Prostate gland (tissue), 2 donors: ENCODE measurements at regions not wholly inside any gene's neighbourhood (a gene's known extent, or its start where the extent isn't known, plus 50 kb on each side); places are given as distances from the start of the nearest gene placed in this dataset.

Source experiments
- DNase-seq: peaks from one replicate; pipeline ENCODE4 v3.0.0-alpha.2; 2019; ENCODE audit warnings: low spot score
- H3K27ac ChIP-seq, 2 donors: fragments of 200-600 bp; sonication (generic); 2 replicates each; pipeline ENCODE4 v1.5.1; 2017 to 2019
- H3K27me3 ChIP-seq: fragments of 200-600 bp; sonication (generic); replicated peaks from 2 replicates; pipeline ENCODE4 v1.5.1; 2019; ENCODE audit not compliant: insufficient read depth
- H3K36me3 ChIP-seq, 2 donors: fragments of 200-600 bp; sonication (generic); 1 replicate in 1 of 2; 2 replicates in 1 of 2; pipeline versions ENCODE4 v1.5.1 to v1.8.1; 2017 to 2019
- H3K4me1 ChIP-seq: fragments of 200-600 bp; sonication (generic); replicated peaks from 2 replicates; pipeline ENCODE4 v1.5.1; 2019
- H3K4me3 ChIP-seq, 2 donors: fragments of 200-600 bp; sonication (generic); 2 replicates each; pipeline ENCODE4 v1.5.1; 2017 to 2019
- H3K9me3 ChIP-seq: fragments of 200-600 bp; sonication (generic); 2 replicates; pipeline ENCODE4 v1.5.1; 2017
- CTCF ChIP-seq, 4 experiments: fragments of 200-600 bp in 2 of 4; fragments of 450-650 bp in 2 of 4; sonication (generic) in 2 of 4; IDR thresholded peaks; 1 replicate in 3 of 4; 2 replicates in 1 of 4; pipeline ENCODE4 v1.5.1; 2016 to 2019; ENCODE audit warnings: antibody characterized with exemption in 4 of 4, mild to moderate bottlenecking in 2 of 4, moderate library complexity in 2 of 4
- POLR2A ChIP-seq: fragments of 450-650 bp; IDR thresholded peaks from one replicate; pipeline ENCODE4 v1.6.1; 2016; ENCODE audit warnings: antibody characterized with exemption, mild to moderate bottlenecking
- POLR2AphosphoS5 ChIP-seq: sonication (generic); formaldehyde crosslinking; IDR thresholded peaks from one replicate; pipeline ENCODE4 v1.6.1; 2017; ENCODE audit warnings: antibody characterized with exemption
- WGBS: methylation state at CpG from one replicate; pipeline ENCODE4 v1.1.5; 2018; 5-methylcytosine and 5-hydroxymethylcytosine counted together
- intact Hi-C: fragments of 100-400 bp; cut with DNase I; formaldehyde crosslinking; loops from one replicate; pipeline ENCODE4 v1.14.2; 2022

DNA sequence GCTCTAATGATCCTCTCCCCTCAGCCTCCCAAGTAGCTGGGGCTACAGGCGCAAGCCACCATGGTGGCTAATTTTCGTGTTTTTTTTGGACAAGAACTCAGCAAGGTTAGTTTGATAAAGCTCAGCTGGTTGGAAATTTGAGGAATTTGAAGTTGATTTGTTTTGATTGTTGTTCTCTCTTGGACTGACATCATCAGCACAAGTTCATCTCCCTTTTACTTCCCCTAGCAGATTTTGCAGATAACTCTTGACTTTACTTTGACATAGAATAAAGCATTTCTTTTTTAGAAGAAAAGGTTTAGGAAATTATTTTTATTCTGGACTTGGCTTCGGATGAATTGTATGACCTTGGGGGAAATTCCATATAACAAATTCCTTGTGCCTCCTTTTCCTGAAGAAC, 74.9 kb upstream of the DLX2 start:
- no peaks in the 10 kb centered on the region for H3K9me3 ChIP-seq
- no peak overlapping the region for H3K4me3 ChIP-seq
- H3K36me3 ChIP-seq: no peaks in the 10 kb centered on the region
- H3K27me3 ChIP-seq: no peaks in the 10 kb centered on the region
- WGBS: 90% methylated on average over 3 of the region's 3 CpGs
- intact Hi-C loops: no loop called here
- no peaks in the 10 kb centered on the region for H3K4me1 ChIP-seq
- H3K27ac ChIP-seq: no peak overlapping the region
- TF ChIP-seq CTCF (IDR thresholded peaks at IDR 0.05) (no peak), POLR2A (no peak), POLR2AphosphoS5 (no peak)
- DNase-seq: no peak

- intact Hi-C loops: no loop called here
- no peak for DNase-seq
- no peak overlapping the region for H3K27ac ChIP-seq
Observed at GRCh38 chr2:172177996-172178395, 75.3 kb upstream of the DLX2 start.

GRCh38 chr2:172179045-172179701, 76.5 kb upstream of the DLX2 start:
- Histone ChIP-seq H3K4me1 (no peaks in the 10 kb centered on the region), H3K27ac (no peak overlapping the region), H3K4me3 (no peak overlapping the region), H3K9me3 (no peaks in the 10 kb centered on the region), H3K36me3 (no peaks in the 10 kb centered on the region), H3K27me3 (no peaks in the 10 kb centered on the region)
- intact Hi-C loops: no loop called here
- DNase-seq: no peak
- 52% methylated on average over 4 of the region's 4 CpGs for WGBS
- TF ChIP-seq POLR2A (no peak), CTCF (IDR thresholded peaks at IDR 0.05) (no peak), POLR2AphosphoS5 (no peak)

More at GRCh38 chr2:172177996-172178395, 75.3 kb upstream of the DLX2 start:
- no peak for TF ChIP-seq POLR2A
- no peak for TF ChIP-seq POLR2AphosphoS5
- no peaks in the 10 kb centered on the region for H3K27me3 ChIP-seq
- no peaks in the 10 kb centered on the region for H3K9me3 ChIP-seq
- H3K4me3 ChIP-seq: no peak overlapping the region
- no peaks in the 10 kb centered on the region for H3K4me1 ChIP-seq
- 94% methylated on average over 1 of the region's 1 CpG for WGBS
- no peaks in the 10 kb centered on the region for H3K36me3 ChIP-seq

- no peak for DNase-seq
- intact Hi-C loops: no loop called here
- Histone ChIP-seq H3K4me1 (no peaks in the 10 kb centered on the region), H3K9me3 (no peaks in the 10 kb centered on the region), H3K27ac (no peak overlapping the region), H3K4me3 (no peak overlapping the region), H3K36me3 (no peaks in the 10 kb centered on the region), H3K27me3 (no peaks in the 10 kb centered on the region)
- TF ChIP-seq CTCF (IDR thresholded peaks at IDR 0.05) (no peak), POLR2A (no peak), POLR2AphosphoS5 (no peak)
- WGBS: 31% methylated on average over 3 of the region's 3 CpGs
Observed at GRCh38 chr2:172181840-172182239, 79.1 kb upstream of the DLX2 start.

DNA sequence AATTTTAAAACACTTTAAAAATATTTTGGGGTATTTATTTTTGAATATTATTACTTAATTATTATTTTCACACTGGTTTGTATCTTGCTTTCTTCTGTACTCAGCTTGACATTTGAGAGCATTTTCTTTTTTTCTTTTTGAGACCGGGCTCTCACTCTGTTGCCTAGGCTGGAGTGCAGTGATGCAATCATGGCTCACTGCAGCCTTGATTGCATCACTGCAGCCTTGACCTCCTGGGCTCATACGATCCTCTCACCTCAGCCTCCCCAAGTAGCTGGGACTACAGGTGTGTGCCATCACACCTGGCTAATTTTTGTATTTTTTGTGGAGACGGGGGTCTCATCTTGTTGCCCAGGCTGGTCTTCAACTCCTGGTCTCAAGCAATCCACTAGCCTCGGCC, 79.9 kb upstream of the DLX2 start:
- Histone ChIP-seq H3K4me1 (no peaks in the 10 kb centered on the region), H3K27me3 (no peaks in the 10 kb centered on the region), H3K9me3 (no peaks in the 10 kb centered on the region), H3K4me3 (no peak overlapping the region), H3K27ac (no peak overlapping the region), H3K36me3 (no peaks in the 10 kb centered on the region)
- intact Hi-C loops: no loop called here
- DNase-seq: no peak
- 88% methylated on average over 4 of the region's 4 CpGs for WGBS
- TF ChIP-seq CTCF (IDR thresholded peaks at IDR 0.05) (no peak), POLR2AphosphoS5 (no peak), POLR2A (no peak)
